Mammary epithelial cell (primary cell): ENCODE measurements at regions not wholly inside any gene's neighbourhood (a gene's known extent, or its start where the extent isn't known, plus 50 kb on each side); places are given as distances from the start of the nearest gene placed in this dataset.

ENCODE experiments used
- EZH2 ChIP-seq: IDR thresholded peaks from 2 replicates; pipeline ENCODE4 v1.6.1; 2012; ENCODE audit warnings: low read length, inconsistent platforms, borderline replicate concordance
- TF ChIP-seq, protein P1 (sequence below), 2 donors: IDR thresholded peaks in 1 of 2; conservative IDR thresholded peaks in 1 of 2; 2 replicates each; pipeline ENCODE4 v1.5.1; 2011 to 2012; ENCODE audit warnings: inconsistent platforms in 2 of 2, low read length in 2 of 2, mild to moderate bottlenecking in 2 of 2, control low read depth in 1 of 2, low read depth in 1 of 2; ENCODE audit not compliant: insufficient read depth in 1 of 2; ENCODE audit errors: extremely low read depth in 1 of 2

DNA sequence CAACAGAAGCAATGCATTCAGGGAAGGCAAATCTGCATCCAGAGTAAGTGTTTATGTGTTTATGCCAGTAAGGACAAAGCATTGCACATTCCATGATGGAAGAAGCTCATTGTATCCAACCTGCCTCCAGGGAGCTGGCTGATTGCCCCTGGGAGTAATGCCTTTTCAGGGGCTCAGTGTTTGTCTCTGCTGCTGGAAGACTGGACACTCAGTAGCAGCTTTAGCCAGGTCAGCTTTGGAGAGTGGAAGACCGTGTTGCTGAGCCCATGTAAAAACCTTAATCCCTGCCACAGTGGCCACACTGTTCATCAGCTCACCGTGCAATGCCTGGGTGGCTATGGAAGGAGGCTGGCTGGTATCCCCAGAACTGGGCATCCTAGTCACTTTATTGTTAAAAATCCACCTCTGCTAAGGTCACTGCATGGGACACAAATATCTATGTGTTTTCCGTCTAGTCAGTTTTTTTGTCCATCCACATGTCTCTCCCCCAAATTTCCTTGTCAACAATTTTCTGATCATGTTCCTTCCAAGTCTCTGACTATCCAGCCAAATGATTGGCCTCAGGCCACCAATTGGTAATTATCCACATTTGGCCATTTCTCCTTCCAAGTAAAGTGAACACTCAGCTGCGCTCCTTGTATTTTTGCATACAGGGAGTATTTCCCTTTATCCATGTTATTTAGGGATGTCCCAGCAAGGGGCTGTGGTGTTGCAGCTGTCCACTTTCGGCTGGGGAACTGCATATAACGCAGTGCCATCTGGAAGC is 2044.5 kb upstream of the AGA start:
- TF ChIP-seq, protein P1, sequence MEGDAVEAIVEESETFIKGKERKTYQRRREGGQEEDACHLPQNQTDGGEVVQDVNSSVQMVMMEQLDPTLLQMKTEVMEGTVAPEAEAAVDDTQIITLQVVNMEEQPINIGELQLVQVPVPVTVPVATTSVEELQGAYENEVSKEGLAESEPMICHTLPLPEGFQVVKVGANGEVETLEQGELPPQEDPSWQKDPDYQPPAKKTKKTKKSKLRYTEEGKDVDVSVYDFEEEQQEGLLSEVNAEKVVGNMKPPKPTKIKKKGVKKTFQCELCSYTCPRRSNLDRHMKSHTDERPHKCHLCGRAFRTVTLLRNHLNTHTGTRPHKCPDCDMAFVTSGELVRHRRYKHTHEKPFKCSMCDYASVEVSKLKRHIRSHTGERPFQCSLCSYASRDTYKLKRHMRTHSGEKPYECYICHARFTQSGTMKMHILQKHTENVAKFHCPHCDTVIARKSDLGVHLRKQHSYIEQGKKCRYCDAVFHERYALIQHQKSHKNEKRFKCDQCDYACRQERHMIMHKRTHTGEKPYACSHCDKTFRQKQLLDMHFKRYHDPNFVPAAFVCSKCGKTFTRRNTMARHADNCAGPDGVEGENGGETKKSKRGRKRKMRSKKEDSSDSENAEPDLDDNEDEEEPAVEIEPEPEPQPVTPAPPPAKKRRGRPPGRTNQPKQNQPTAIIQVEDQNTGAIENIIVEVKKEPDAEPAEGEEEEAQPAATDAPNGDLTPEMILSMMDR (conservative IDR thresholded peaks at IDR 0.05 in 1 of 2, IDR thresholded peaks at IDR 0.05 in 1 of 2; ENCODE audit: extremely low read depth in 1 of 2, insufficient read depth in 1 of 2, low read depth in 1 of 2, low read length in 2 of 2) = no peak
- TF ChIP-seq EZH2 = no peak
